HEK293T (cell line): ENCODE measurements at regions not wholly inside any gene's neighbourhood (a gene's known extent, or its start where the extent isn't known, plus 50 kb on each side); places are given as distances from the start of the nearest gene placed in this dataset.

ENCODE experiments used
- CTCF ChIA-PET: fragments of 350-600 bp; formaldehyde crosslinking; extraction: SDS; loops from one replicate; lab custom pipeline; 2021; ENCODE audit warnings: antibody characterized with exemption, inconsistent platforms; lab: Yijun Ruan, JAX
- POLR2A ChIA-PET: fragments of 350-600 bp; formaldehyde crosslinking; extraction: SDS; loops from one replicate; lab custom pipeline; 2020; ENCODE audit warnings: antibody characterized with exemption, inconsistent platforms; lab: Yijun Ruan, JAX
- DNase-seq: peaks from one replicate; pipeline ENCODE4 v3.0.0; 2012; ENCODE audit warnings: mixed read lengths; ENCODE audit errors: extremely low spot score
- ARNT ChIP-seq: fragments of 450-650 bp; IDR thresholded peaks from 2 replicates; pipeline ENCODE4 v1.6.1; 2017; ENCODE audit warnings: mild to moderate bottlenecking
- BHLHE40 ChIP-seq: fragments of 450-650 bp; IDR thresholded peaks from 2 replicates; pipeline ENCODE4 v1.6.1; 2016; ENCODE audit warnings: mild to moderate bottlenecking, moderate library complexity, borderline replicate concordance
- CTBP1 ChIP-seq: fragments of 450-650 bp; IDR thresholded peaks from 2 replicates; pipeline ENCODE4 v1.6.1; 2016; ENCODE audit warnings: borderline replicate concordance
- ELF4 ChIP-seq: fragments of 450-650 bp; IDR thresholded peaks from 2 replicates; pipeline ENCODE4 v1.6.1; 2017; ENCODE audit warnings: antibody characterized with exemption
- FOXA1 ChIP-seq: fragments of 450-650 bp; IDR thresholded peaks from 2 replicates; pipeline ENCODE4 v1.6.1; 2016; ENCODE audit warnings: mild to moderate bottlenecking
- FOXK2 ChIP-seq: fragments of 450-650 bp; IDR thresholded peaks from 2 replicates; pipeline ENCODE4 v1.6.1; 2016; ENCODE audit warnings: mild to moderate bottlenecking
- FOXM1 ChIP-seq: fragments of 450-650 bp; IDR thresholded peaks from 2 replicates; pipeline ENCODE4 v1.6.1; 2017; ENCODE audit warnings: mild to moderate bottlenecking, borderline replicate concordance
- HDGF ChIP-seq: fragments of 450-650 bp; IDR thresholded peaks from 2 replicates; pipeline ENCODE4 v1.6.1; 2017; ENCODE audit warnings: antibody characterized with exemption, borderline replicate concordance
- L3MBTL2 ChIP-seq: fragments of 450-650 bp; conservative IDR thresholded peaks from 2 replicates; pipeline ENCODE4 v1.6.1; 2016; ENCODE audit warnings: mild to moderate bottlenecking
- LEF1 ChIP-seq: fragments of 450-650 bp; IDR thresholded peaks from 2 replicates; pipeline ENCODE4 v1.6.1; 2017; ENCODE audit warnings: mild to moderate bottlenecking, borderline replicate concordance
- NFRKB ChIP-seq: fragments of 450-650 bp; IDR thresholded peaks from 2 replicates; pipeline ENCODE4 v1.6.1; 2016; ENCODE audit warnings: mild to moderate bottlenecking, moderate library complexity
- PKNOX1 ChIP-seq: fragments of 450-650 bp; IDR thresholded peaks from 2 replicates; pipeline ENCODE4 v1.6.1; 2016
- SP1 ChIP-seq: fragments of 450-650 bp; IDR thresholded peaks from 2 replicates; pipeline ENCODE4 v1.6.1; 2017
- SUZ12 ChIP-seq: fragments of 450-650 bp; IDR thresholded peaks from 2 replicates; pipeline ENCODE4 v1.6.1; 2016; ENCODE audit warnings: mild to moderate bottlenecking
- TARDBP ChIP-seq: fragments of 450-650 bp; IDR thresholded peaks from 2 replicates; pipeline ENCODE4 v1.6.1; 2016
- ZNF384 ChIP-seq: fragments of 450-650 bp; IDR thresholded peaks from 2 replicates; pipeline ENCODE4 v1.6.1; 2016

- TF ChIP-seq ZNF384 (no peak), FOXK2 (no peak), FOXA1 (no peak), ARNT (no peak)
- ChIA-PET CTCF (no interaction called here), POLR2A (no interaction called here)
- no peak for DNase-seq
These were observed 132.8 kb downstream of the CRYBB2 start for GRCh38 chr22:25352294-25352680.

GRCh38 chr22:25353516-25354445, 134.3 kb downstream of the CRYBB2 start:
- DNase-seq: no peak
- TF ChIP-seq NFRKB (no peak), BHLHE40 (no peak), HDGF (no peak), SUZ12 (no peak), FOXM1 (no peak), L3MBTL2 (no peak), SP1 (no peak), CTBP1 (no peak), ZNF384 (no peak), ARNT (no peak), PKNOX1 (no peak), ELF4 (no peak), FOXK2 (no peak), FOXA1 (no peak), LEF1 (no peak), TARDBP (no peak)
- ChIA-PET CTCF (no interaction called here), POLR2A (no interaction called here)

GRCh38 chr22:25354456-25354855, 135.0 kb downstream of the CRYBB2 start:
- TF ChIP-seq FOXM1 (no peak), NFRKB (no peak)
- ChIA-PET CTCF (no interaction called here), POLR2A (no interaction called here)
- no peak for DNase-seq

GRCh38 chr22:25357132-25357455, 137.7 kb downstream of the CRYBB2 start:
- TF ChIP-seq ELF4 (no peak), ZNF384 (no peak), BHLHE40 (no peak), L3MBTL2 (no peak), CTBP1 (no peak), FOXA1 (no peak), NFRKB (no peak)
- ChIA-PET POLR2A (no interaction called here), CTCF (no interaction called here)
- DNase-seq: no peak

- POLR2A ChIA-PET: no interaction called here
- DNase-seq: no peak
- TF ChIP-seq CTBP1 (no peak), FOXM1 (no peak), L3MBTL2 (no peak), SP1 (no peak), SUZ12 (no peak), LEF1 (no peak), ARNT (no peak), PKNOX1 (no peak), NFRKB (no peak), FOXA1 (no peak), TARDBP (no peak), HDGF (no peak), ELF4 (no peak), BHLHE40 (no peak), ZNF384 (no peak)
- CTCF ChIA-PET: no interaction called here
These were observed 138.4 kb downstream of the CRYBB2 start for GRCh38 chr22:25357606-25358420.

GRCh38 chr22:25358421-25359170, 139.2 kb downstream of the CRYBB2 start:
- DNase-seq: no peak
- TF ChIP-seq SUZ12: no peak
- no peak for TF ChIP-seq HDGF
- no peak for TF ChIP-seq FOXM1
- no peak for TF ChIP-seq FOXA1
- no peak for TF ChIP-seq BHLHE40
- no peak for TF ChIP-seq TARDBP
- TF ChIP-seq PKNOX1: no peak
- TF ChIP-seq ARNT: no peak
- TF ChIP-seq CTBP1: no peak
- POLR2A ChIA-PET: no interaction called here
- CTCF ChIA-PET: interaction anchor here (1.1 kb wide), 1 partner anchor 25 kb away, joined by 4 read pairs; no protein-coding TSS in a partner anchor
